GM19468 (cell line): ENCODE measurements at regions not wholly inside any gene's neighbourhood (a gene's known extent, or its start where the extent isn't known, plus 50 kb on each side); places are given as distances from the start of the nearest gene placed in this dataset.
"Not testable (repeated sequence)": the region's sequence is repeated elsewhere in the genome, so short reads cannot be mapped to it uniquely, and the experiment has no call there.

ENCODE experiments used
- ATAC-seq: cut with Tn5 transposase; IDR thresholded peaks from one replicate; pipeline ENCODE4 v1.9.1; 2021; ENCODE audit warnings: mild to moderate bottlenecking, moderate library complexity, moderate number of reproducible peaks; ENCODE audit not compliant: unreplicated experiment; ENCODE audit errors: extremely low read depth

DNA sequence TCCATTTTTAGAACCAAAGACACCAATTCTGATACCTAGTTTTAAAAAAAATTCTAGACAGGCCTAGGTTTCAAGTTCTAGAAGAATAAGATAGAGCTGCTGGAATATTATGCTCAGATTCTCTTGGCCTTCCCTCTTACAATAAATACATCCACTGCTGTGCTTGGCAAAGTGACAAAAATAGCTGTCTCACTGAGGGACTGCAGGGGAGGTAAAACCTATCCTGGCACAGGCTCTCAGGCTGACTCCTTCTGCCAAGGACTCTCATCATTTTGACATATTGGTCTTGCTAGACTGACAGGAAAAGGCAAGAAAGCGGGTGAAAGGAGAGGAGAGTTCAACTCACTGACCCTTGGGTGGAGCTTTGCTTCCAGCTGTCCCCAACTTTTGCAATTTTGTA is 197.0 kb upstream of the LHX8 start:
- no peak for ATAC-seq

- ATAC-seq, result no peak
Observed at GRCh38 chr1:74943046-74943445, 191.1 kb upstream of the LHX8 start.

DNA sequence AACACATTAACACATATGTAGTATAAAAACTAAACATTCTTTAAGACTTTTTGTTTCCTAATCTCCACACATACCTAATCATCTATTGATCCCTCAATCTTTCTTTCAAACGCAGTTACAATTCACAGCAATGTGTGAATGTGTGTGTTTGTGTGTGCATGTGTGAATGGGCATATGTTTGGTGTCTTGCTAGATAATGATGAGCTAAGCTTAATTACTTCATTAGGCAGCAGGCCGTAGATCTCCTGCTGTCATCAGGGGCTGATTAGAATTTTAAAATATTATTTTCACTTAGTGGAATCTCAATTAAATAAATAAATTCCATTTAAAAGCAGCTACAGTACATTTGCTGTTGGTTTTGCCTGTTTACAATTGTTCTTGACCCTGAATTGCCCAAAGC is 187.8 kb upstream of the LHX8 start:
- no peak for ATAC-seq

DNA sequence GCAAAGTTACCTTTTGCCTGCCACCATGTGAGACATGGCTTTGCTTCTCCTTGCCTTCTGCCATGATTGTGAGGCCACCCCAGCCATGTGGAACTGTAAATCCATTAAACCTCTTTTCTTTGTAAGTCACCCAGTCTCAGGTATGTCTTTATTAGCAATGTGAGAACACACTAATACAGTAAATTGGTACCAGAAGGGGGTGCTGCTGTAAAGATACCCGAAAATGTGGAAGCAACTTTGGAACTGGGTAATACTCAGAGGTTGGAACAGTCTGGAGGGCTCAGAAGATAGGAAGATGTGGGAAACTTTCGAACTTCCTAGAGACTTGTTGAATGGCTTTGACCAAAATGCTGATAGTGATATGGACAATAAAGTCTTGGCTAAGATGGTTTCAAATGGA is 184.8 kb upstream of the LHX8 start:
- not testable (repeated sequence) for ATAC-seq

DNA sequence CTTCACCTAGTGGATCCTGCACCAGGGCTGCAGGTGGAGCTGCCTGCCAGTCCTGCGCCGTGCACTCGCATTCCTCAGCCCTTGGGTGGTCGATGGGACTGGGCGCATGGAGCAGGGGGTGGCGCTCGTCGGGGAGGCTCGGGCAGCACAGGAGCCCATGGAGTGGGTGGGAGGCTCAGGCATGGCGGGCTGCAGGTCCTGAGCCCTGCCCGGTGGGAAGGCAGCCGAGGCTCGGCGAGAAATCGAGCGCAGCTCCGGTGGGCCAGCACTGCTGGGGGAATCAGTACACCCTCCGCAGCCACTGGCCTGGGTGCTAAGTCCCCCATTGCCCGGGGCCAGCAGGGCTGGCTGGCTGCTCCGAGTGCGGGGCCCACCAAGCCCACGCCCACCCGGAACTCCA is 182.2 kb upstream of the LHX8 start:
- ATAC-seq, result not testable (repeated sequence)

GRCh38 chr1:74952786-74953185 is 181.4 kb upstream of the LHX8 start:
- no peak for ATAC-seq

- ATAC-seq, result no peak
Observed at GRCh38 chr1:74953622-74954021, 180.6 kb upstream of the LHX8 start.

DNA sequence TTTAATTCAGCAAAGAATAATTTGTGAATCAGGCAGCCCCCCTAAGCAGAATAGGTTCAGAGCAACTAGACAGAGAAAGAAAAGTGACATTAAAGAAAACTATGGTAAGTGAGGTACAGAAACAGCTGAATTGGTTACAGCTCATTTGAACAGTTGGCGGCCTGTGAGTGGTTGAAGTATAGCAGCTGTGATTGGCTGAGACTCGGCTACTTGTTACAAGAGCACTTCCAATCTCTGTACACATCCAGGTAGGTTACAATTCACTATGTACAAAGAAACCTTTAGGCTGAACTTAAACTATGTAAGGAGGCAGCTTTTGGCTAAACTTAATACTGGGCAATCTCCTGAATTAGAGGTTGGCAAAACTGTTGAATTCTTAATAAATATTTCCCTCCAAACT is 171.1 kb upstream of the LHX8 start:
- no peak for ATAC-seq

- ATAC-seq, result no peak
Observed at GRCh38 chr1:74964508-74965102, 169.6 kb upstream of the LHX8 start.

DNA sequence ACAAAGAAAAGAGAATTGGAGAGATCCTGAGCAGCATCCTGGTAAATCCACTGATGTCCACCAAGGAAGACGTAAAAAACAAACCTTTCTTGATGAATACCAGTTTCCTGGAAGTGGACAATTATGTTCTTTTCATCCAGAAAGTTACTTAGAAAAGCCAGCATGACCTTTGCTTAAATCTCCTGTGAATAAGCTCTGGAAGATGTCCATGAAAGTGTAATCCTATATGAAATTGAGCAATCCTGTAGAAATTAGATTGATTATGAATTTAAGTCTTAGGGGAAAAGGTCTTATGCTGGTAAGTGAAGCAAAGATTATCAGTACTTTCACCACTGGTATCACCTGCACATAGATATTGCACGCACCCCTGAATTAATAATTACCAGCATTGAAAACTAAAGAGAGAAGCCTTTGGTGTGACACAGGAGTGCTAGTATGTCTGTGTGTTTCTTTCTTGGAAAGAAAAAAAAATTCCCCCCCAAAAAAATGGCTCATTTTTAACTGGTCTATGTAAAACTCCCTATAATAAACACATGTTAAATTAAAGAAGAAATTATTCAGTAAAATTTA is 164.5 kb upstream of the LHX8 start:
- no peak for ATAC-seq

GRCh38 chr1:74971982-74972381 is 162.2 kb upstream of the LHX8 start:
- ATAC-seq, result no peak

DNA sequence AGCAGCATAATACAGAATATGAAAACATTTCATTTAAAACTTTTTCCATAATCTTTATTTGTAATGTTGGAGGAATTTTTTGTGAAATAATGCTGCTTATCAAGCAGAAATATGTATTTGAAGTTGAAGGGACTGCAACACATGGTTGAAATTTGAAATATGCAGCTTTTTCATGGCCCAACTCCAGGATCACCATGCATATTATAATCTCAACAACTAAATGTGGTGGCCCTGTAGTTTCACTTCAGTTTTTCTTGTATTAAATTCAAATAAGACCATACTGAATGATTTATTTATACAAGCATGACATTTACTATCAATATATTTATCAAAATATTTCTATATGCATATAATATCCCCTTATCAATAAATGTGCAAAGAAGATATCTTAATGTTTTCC is 157.7 kb upstream of the LHX8 start:
- ATAC-seq, result no peak

DNA sequence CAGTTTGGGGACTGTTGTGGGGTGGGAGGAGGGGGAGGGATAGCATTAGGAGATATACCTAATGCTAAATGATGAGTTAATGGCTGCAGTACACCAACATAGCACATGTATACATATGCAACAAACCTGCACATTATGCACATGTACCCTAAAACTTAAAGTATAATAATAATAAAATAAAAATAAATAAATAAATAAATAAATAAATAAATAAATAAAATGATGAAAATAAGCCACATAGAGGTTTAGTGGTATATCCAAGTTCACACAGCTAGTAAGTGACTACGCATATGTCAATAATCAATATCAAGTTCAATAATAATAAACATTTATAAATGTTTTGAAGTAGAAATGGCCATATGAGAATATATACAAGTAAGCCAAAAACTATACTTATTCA is 141.7 kb upstream of the LHX8 start:
- ATAC-seq, result not testable (repeated sequence)

GRCh38 chr1:74995821-74996220 is 138.4 kb upstream of the LHX8 start:
- ATAC-seq, result no peak

- no peak for ATAC-seq
Observed at GRCh38 chr1:75010547-75010946, 123.6 kb upstream of the LHX8 start.

- ATAC-seq, result no peak
Observed at GRCh38 chr1:75014250-75014649, 119.9 kb upstream of the LHX8 start.

GRCh38 chr1:75023005-75023404 is 111.2 kb upstream of the LHX8 start:
- no peak for ATAC-seq

DNA sequence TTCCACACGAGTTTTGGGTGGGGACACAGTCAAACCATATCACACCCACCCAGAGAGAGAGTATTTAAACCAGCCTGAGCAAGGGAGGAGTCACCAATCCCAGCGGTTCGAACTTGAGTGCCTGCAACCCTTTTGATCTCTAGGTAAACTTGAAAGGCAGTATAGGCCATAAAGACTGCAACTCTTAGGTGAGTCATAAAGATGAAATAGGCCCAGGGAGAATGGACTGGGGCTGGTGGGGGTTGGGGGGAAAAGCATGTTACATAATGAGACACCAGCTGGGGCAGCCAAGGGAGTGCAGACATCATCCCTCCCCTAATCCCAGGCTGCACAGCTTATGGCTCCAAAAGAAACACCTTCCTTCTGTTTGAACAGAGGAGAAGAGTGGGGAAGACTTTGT is 99.8 kb upstream of the LHX8 start:
- no peak for ATAC-seq

- ATAC-seq, result no peak
Observed at GRCh38 chr1:75035536-75035935, 98.7 kb upstream of the LHX8 start.

GRCh38 chr1:75053207-75053606 is 81.0 kb upstream of the LHX8 start:
- ATAC-seq, result no peak

DNA sequence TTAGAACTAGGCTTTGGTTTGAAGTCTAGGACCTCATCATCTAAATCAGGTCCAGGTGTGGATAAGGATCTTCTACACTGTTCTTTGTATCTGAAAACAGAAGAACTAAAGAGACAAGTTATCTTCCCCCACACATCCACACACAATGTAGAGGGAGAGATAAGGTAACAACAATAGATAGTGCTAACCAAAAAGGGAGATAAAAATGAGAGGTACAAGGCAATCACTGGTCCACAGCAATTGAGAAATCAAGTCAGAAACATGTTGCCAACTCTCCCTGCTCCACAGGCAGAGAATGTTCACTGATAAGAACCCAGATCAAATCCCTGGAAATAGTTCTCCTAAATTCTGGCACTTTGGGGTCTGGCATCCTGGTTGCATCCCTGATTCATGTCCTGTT is 75.8 kb upstream of the LHX8 start:
- ATAC-seq, result no peak

DNA sequence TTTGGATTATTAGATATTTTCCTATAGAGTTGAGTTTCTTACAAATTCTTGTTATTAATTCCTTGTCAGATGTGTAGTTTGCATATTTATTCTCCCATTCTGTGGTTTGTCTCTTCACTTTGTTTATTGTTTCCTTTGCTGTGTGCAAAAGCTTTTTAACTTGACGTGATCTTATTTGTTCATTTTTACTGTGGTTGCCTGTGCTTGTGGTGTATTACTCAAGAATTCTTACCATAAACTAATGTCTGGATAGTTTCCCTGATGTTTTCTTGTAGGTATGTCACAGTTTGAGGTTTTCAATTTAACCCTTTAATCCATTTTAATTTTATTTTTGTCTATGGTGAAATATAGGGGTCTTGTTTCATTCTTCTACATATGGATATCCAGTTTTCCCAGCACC is 72.1 kb upstream of the LHX8 start:
- no peak for ATAC-seq

DNA sequence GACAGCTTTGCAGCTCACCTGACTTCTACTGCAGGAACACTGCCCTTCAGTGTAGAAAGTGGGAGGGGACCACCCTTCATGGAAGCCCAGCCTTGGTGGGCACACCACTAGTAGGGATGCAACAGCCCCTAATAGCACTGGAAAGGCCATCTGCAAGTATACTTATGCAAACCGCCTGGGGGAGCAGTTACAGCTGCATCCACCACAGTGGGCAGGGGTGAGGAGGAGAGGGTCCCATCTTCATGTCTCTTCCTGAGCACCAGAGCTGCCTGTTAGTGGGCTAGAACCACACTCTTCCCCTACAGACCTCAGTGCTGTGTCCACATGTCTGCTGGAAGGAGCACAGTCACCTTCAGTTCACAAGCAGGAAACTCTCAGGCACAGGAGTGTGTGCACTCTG is 66.2 kb upstream of the LHX8 start:
- ATAC-seq, result no peak
